ENCODE measurements at regions not wholly inside any gene's neighbourhood (a gene's known extent, or its start where the extent isn't known, plus 50 kb on each side); places are given as distances from the start of the nearest gene placed in this dataset.

DNA sequence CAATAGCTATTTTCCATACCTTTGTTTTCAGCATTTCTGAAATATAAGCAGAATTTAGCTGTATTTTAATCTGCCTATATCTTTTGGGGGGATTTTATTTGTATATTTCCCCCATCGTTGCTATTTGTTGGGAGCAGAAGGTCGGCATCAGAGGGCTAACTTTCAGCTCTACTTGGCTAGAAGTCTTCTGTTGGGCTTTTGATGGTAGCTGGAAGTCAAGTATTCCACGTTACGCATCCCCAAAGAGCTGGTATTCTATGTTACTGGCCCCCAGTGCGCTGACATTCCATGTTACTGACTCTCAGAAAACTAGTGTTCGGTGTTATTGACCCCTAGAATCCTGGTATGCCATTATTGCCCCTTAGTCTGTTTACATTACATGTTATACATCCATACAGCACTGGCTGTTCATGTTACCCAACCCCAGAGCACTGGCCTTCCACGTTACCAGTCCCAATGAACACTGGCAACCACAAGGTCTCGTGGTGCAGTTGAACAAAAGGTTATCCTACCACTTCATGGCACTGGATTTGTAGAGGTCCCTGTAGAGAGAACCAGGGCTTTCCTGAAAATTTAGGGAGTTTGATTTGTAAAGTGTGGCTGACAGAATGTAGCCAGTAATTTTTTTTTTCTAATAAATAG lies 278.1 kb upstream of the CD180 start:
- Mint-ChIP-seq H3K4me3 (ENCODE audit: unreplicated experiment) (no peak overlapping the region), H3K36me3 (ENCODE audit: unreplicated experiment) (no peaks in the 10 kb centered on the region), H3K4me1 (ENCODE audit: unreplicated experiment) (peaks cover 9% of the 10 kb centered on the region), H3K27me3 (ENCODE audit: unreplicated experiment) (peaks cover 5% of the 10 kb centered on the region), H3K27ac (ENCODE audit: unreplicated experiment) (no peak overlapping the region), H3K9me3 (ENCODE audit: unreplicated experiment) (no peaks in the 10 kb centered on the region)
- TF ChIP-seq, protein P1, sequence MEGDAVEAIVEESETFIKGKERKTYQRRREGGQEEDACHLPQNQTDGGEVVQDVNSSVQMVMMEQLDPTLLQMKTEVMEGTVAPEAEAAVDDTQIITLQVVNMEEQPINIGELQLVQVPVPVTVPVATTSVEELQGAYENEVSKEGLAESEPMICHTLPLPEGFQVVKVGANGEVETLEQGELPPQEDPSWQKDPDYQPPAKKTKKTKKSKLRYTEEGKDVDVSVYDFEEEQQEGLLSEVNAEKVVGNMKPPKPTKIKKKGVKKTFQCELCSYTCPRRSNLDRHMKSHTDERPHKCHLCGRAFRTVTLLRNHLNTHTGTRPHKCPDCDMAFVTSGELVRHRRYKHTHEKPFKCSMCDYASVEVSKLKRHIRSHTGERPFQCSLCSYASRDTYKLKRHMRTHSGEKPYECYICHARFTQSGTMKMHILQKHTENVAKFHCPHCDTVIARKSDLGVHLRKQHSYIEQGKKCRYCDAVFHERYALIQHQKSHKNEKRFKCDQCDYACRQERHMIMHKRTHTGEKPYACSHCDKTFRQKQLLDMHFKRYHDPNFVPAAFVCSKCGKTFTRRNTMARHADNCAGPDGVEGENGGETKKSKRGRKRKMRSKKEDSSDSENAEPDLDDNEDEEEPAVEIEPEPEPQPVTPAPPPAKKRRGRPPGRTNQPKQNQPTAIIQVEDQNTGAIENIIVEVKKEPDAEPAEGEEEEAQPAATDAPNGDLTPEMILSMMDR (IDR thresholded peaks at IDR 0.05): no peak
- no peak for DNase-seq (ENCODE audit: extremely low spot score, unreplicated experiment)

DNA sequence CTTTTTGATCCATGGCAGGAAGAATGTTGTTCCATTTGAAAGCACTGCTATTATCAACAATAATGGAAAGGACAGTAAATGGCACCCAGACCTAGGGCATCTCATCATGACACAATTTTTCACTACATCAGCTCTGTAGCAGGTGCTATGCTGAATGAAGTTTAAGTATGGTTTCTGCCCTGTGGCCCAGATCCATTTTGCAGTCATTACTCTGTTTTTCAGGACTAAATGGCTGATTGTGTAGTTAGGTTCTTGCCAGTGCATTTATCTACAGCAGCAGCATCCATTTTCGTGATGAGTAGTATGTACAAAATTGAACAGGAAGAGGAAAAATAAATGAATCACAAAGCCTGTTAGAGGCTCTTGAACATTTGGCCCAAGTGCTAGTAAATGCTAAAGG lies 270.5 kb upstream of the CD180 start:
- no peak for DNase-seq (ENCODE audit: extremely low spot score, unreplicated experiment)
- Mint-ChIP-seq H3K9me3 (ENCODE audit: unreplicated experiment) (no peaks in the 10 kb centered on the region), H3K27ac (ENCODE audit: unreplicated experiment) (no peak overlapping the region), H3K4me1 (ENCODE audit: unreplicated experiment) (no peaks in the 10 kb centered on the region), H3K27me3 (ENCODE audit: unreplicated experiment) (peaks cover 2% of the 10 kb centered on the region), H3K4me3 (ENCODE audit: unreplicated experiment) (no peak overlapping the region), H3K36me3 (ENCODE audit: unreplicated experiment) (no peaks in the 10 kb centered on the region)
- TF ChIP-seq, protein P1 (IDR thresholded peaks at IDR 0.05): no peak

- H3K27ac Mint-ChIP-seq (ENCODE audit: unreplicated experiment): no peak overlapping the region
- DNase-seq (ENCODE audit: extremely low spot score, unreplicated experiment): no peak
These were observed 269.1 kb upstream of the CD180 start for GRCh38 chr5:67465537-67466207.

DNA sequence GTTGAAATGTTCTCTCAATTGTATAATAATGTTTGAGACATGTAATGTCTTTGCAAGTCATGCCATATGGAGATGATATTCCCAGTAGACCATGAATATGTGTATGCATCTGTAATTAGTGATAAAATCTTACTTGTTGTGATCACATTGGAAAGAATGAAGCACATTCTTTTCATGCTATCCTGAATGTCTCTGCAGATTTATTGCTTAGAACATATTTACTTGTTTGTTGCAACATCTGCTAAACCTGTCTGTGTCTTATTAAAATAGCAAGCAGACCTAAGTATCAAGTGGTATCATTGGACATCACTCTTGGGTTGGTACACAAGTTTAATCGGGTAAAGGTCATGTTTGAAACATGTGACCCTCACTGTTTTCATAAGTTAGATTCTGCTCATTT lies 265.5 kb upstream of the CD180 start:
- TF ChIP-seq, protein P1 (IDR thresholded peaks at IDR 0.05): no peak
- no peak for DNase-seq (ENCODE audit: extremely low spot score, unreplicated experiment)
- no peak overlapping the region for H3K27ac Mint-ChIP-seq (ENCODE audit: unreplicated experiment)
- H3K27me3 Mint-ChIP-seq (ENCODE audit: unreplicated experiment): no peaks in the 10 kb centered on the region
- no peak overlapping the region for H3K4me3 Mint-ChIP-seq (ENCODE audit: unreplicated experiment)
- H3K36me3 Mint-ChIP-seq (ENCODE audit: unreplicated experiment): no peaks in the 10 kb centered on the region
- H3K4me1 Mint-ChIP-seq (ENCODE audit: unreplicated experiment): no peaks in the 10 kb centered on the region
- peaks cover 5% of the 10 kb centered on the region for H3K9me3 Mint-ChIP-seq (ENCODE audit: unreplicated experiment)

More at GRCh38 chr5:67465537-67466207, 269.1 kb upstream of the CD180 start:
- Mint-ChIP-seq H3K4me3 (ENCODE audit: unreplicated experiment) (no peak overlapping the region), H3K27me3 (ENCODE audit: unreplicated experiment) (peaks cover 2% of the 10 kb centered on the region), H3K9me3 (ENCODE audit: unreplicated experiment) (no peaks in the 10 kb centered on the region), H3K4me1 (ENCODE audit: unreplicated experiment) (no peaks in the 10 kb centered on the region), H3K36me3 (ENCODE audit: unreplicated experiment) (no peaks in the 10 kb centered on the region)
- TF ChIP-seq, protein P1 (IDR thresholded peaks at IDR 0.05): no peak

DNA sequence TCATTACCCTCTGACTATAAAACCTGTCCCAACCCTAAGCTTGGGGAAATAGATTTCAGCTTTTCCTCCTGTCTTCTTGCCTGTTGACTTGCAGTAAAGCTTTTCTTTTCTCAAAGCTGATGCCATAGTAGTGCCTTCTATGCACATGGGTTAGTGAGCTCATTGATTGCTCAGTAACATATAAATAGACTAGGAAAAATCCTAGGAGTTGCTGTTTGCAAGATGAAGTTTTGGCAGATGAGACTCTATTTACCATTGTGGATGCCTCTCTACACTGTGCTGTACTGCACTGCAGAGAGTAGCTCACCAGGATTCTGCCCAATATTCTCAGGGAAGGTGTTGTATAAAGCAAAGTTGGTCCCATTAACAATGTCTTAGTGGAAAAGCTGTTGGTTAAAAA lies 262.7 kb upstream of the CD180 start:
- Mint-ChIP-seq H3K27me3 (ENCODE audit: unreplicated experiment) (no peaks in the 10 kb centered on the region), H3K27ac (ENCODE audit: unreplicated experiment) (no peak overlapping the region), H3K4me1 (ENCODE audit: unreplicated experiment) (no peaks in the 10 kb centered on the region), H3K9me3 (ENCODE audit: unreplicated experiment) (peaks cover 5% of the 10 kb centered on the region), H3K36me3 (ENCODE audit: unreplicated experiment) (no peaks in the 10 kb centered on the region), H3K4me3 (ENCODE audit: unreplicated experiment) (no peak overlapping the region)
- TF ChIP-seq, protein P1 (IDR thresholded peaks at IDR 0.05): no peak
- DNase-seq (ENCODE audit: extremely low spot score, unreplicated experiment): no peak

Data from osteocyte (in vitro differentiated cells).